NCI-H1436 (cell line): ENCODE measurements at regions not wholly inside any gene's neighbourhood (a gene's known extent, or its start where the extent isn't known, plus 50 kb on each side); places are given as distances from the start of the nearest gene placed in this dataset.

ENCODE experiments used
- DNase-seq: peaks from one replicate; lab custom pipeline; 2025; lab: John Stamatoyannopoulos, UW

- DNase-seq, result no peak
Measured at GRCh38 chr3:182717216-182717615, 76.1 kb upstream of the ATP11B start.

DNA sequence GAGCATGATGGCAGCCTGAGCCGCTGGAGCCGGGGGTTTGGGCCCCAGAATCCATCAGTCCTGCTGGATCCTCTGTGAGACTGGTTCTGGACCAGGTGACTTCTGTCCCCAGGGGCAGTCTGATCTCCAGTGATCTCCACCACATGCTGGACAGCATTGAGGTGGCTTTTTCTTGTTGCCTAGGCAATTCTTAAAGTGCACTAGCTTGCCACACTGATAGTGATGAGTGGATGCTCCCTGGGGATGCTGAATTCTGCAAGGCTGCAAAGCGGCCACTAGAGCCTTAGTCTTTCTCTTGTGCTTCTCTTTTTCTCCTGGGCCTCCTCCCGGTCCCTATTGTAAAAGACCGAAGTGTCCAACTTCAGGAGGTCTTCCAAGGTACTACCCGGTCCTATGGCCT is 70.4 kb upstream of the ATP11B start:
- DNase-seq, result no peak

- no peak for DNase-seq
Measured at GRCh38 chr3:182723596-182723995, 69.7 kb upstream of the ATP11B start.

DNA sequence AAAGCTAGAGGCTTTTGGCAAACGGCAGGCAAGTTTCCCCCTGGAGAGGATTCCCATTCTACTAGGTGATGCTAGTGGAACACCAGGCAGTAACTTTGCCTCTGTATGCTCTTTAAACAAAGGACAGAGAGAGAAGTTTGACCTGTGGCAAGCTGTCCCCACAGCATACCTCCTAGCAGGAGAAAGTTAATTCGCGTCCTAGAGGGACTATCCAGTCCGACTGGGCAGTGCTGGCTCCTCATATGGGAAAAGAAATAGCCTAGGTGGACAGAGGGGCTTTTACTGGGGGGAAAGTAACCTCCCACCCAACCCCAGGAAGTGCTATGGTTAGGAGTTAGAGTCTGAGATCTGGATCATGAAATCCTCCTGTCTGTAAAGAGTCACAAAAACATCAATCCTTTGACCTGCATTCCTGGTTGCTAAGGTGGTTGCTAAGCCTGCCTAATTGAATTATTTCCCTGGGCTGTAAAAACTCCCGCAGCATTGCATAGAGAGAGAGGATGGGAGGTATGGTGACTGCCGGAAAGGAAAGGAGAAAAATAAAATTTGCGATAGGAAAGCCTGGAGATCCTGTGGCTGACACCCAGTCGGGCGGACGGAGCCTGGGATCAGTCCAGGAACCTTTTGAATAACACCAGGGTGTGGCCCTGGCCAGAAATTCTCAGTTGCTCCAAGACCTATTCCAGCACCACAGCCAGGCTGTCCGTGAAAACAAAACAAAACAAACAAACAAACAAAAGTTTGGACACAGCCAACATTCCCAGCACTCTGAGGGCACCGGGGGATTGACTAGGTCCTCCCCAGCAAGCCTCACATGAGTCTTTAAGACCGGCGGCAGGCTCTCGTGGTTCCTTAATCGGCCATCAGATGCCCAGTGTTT is 67.7 kb upstream of the ATP11B start:
- DNase-seq, result no peak

DNA sequence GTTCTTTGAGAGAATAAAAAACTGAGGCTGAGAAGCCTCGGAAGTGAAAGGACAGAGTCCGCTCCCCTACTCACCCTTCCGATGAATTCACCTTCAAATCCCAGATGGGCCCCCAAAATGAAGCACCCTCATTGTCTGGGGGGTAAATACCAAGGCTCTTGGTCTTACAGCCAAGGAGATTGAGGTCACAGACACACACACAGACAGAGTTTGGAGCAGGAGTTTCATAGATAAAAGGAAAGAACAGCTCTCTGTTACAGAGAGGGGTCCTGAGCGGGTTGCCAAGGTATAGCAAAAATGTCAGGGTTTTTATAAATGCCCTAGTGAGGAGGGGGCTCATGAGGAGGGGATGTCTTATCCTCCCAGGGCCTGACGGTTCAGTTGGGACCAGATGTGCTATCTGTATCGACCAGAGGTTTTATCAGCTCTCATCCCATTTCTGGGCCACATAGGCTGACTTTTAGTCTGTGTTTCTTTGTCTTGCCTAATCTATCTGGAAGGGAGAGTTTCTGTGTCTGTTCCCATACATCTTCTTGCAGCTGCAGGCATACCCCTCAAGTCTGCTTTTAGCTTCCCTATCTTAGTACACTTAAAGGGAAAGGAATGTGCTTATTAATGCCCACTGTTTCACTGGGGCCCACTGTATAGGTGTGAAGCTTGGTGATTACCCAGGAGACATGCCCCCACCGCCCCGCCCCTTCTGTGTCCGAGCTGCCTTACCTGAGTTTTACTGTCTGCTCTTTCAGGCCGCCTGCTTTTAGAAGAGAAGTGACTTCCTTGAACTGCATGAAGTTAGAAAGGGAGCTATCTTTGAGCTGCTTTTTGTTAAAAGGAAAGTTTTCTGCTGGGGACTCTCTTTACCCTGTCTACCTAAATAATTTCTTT is 66.8 kb upstream of the ATP11B start:
- DNase-seq, result no peak

DNA sequence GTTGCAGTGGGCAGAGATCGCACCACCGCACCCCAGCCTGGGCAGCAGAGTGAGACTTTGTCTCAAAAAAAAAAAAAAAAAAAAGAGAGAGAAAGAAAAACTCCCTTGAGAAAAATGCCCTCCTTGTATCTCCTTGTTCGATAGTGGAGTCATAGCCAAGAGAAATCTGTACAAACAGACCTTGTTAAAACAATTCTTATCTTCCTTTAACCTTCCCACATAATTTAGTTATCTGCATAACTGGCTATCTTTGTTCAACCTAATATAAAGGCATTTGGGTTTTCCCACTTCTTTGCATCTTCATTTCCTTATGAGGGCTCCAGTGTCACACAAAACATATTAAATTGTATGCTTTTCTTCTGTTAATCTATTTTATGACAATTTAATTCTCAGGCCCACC is 65.1 kb upstream of the ATP11B start:
- DNase-seq, result no peak

DNA sequence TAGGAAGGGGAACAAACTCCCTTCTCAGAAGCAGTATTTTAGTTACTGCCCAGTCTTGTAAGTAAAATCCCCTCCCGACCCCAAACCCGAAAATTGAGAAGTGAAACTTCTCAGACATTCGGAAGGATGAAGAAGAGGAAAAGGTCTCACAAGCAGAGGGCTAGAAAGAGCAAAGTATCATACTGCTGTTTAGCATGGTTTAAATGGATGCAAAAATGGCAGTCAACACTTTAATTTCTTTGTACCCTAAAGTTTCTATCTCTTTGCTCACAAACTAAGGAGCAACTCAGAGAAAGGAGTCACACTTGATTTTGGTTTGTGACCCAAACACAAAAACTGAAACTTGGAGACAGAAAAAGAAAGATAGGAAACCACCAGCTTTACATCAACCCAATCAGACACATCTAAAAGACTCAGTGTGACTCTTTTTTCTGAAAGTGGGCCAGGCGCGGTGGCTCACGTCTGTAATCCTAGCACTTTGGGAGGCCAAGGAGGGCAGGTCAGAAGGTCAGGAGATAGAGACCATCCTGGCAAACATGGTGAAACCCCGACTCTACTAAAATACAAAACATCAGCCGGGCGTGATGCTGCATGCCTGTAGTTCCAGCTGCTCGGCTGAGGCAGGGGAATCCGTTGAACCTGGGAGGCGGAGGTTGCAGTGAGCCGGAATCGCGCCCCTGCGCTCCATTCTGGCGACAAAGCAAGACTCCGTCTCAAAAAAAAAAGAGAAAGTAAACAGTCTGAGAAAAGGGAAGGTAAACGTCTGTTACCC is 63.2 kb upstream of the ATP11B start:
- DNase-seq, result no peak

DNA sequence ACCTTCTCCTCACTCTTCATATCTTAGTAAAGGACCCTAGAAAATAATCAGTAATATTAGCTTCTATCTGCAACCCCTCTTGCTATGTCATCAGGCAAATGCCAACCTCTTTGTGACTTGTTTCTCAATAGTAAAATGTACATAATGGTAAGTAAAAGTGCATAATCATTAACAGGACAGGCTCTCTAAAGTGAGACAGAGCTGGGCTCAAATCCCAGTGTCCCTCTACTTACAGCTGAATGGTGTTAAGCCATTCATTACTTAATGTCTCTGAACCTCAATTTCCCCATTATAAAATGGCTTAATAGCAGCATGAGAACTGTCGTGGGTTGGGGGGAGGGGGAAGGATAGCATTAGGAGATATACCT is 62.6 kb upstream of the ATP11B start:
- DNase-seq, result no peak

DNA sequence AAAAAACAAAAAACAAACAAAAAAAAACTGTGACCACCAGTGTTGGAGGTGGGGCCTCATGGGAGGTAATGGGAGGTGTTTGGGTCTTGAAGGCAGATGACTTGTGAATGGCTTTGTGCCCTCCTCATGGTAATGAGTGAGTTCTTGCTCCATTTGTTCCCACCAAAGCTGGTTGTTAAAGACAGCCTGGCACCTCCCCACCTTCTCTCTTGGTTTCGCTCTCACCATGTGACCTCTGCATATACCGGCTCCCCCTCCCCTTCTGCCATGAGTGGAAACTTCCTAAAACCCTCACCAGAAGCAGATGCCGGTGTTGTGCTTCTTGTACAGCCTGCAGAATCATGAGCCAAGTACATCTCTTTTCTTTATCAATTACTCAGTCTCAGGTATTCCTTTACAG is 61.5 kb upstream of the ATP11B start:
- no peak for DNase-seq

DNA sequence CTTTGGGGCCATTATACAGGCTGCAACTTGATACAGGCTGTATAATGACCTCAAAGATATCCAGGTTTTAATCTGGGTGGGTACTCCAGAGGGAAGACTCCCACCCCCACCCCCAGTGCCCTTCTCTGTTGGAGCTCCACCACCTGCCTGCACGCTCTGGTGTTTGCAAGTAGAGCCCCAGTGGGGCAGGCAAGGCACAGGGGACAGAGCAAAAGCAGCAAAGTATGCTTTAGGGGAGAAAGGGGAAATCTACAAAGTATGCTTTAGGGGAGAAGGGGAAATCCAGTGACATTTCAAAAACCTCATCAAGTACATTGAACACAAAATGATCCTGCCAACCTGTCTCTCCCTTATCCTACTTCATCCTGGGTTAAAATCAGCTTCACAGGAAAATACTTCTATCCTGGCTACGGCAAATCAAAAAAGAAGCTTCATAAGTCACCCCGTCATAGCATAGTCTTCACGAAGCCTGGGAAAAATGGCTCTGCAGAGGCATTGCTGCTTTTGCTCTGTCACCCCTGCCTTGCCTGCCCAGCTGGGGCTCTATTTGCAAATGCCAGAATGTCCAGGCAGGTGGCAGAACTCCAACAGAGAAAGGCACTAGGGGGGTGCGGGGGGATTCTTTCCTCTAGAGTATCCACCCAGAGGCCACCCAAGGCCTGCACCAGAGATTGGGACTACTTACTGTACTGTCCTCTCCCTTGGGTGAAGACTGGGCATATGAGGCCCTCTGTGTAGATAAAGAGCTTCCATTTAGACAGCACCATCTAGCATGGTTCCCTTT is 60.9 kb upstream of the ATP11B start:
- no peak for DNase-seq

DNA sequence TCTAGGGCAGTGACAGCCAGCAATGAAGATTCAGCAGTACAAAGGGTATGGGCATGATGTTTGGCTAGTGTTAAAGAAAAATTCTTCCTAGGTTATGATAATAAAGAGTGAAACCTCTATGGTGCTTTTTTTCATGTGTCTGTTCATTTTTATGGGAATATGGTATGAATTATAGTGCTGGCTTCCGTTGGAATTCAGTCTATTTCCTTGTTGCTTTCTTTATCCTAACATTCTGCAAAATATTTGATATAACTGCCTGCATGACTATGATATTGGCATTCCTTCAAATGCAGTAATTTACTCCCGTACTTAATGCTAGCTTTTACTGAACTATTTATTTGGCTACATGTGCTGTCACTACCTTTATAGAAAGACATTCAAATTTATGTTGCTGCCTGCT is 57.6 kb upstream of the ATP11B start:
- DNase-seq, result no peak

GRCh38 chr3:182737825-182738224 is 55.5 kb upstream of the ATP11B start:
- no peak for DNase-seq

DNA sequence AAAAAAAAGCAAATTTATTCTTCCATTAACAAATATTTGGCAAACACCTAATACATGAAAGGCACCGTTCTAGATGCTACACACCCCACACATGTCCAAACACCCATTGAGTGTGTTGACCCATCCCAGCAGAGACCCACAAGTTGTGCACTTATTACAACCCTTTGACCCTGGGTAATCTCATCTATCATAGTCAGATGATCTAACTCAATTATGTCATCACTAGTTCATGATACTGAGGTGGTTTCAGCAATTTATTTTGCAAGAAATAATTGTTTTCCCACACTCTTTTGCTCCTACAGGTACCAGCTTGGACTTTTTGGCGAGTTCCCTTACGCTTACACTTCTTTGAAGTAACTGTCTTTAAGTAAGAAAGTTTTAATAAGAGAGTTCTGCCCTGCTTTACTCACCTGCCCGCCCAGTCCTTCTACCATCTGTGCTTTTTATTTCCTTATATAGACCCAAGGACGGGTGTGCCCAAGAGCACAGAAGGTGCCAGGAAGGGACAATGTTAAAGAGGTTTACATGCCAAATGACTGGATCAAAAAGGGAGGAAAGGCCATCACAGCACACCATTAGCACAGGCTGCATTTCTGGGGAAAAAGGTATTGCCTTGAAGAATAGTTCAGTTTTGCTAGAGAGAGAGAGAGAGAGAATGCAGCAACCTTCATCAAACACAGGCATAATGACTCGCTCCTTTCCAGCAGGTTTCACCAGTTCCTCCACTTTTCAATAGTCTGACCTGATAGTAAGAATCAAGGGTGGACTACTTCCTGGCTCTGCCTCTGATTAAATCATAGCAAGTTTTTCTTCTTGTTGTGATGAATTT is 54.5 kb upstream of the ATP11B start:
- no peak for DNase-seq

- DNase-seq, result peak; percentile 58
Measured at GRCh38 chr3:182739619-182740018, 53.7 kb upstream of the ATP11B start.

DNA sequence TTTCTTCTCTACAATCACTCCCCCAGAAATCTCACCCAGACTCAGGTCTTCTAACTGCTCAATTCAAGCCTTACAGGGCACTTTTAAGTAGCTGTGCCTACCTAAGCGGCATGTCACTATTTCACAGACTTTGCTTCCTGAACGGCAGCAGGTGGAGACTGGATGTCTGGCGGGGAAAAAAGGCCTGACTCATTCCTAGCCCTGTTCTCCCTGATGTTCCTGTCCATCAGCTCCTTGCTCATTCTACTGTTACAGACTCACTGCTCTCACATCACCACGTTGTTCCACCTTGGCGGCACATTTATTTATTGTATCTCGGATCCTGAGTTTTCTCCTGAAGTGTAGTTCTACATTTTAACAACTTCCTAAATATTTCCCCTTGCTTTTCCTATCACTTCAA is 52.6 kb upstream of the ATP11B start:
- no peak for DNase-seq

GRCh38 chr3:182741214-182741613 is 52.1 kb upstream of the ATP11B start:
- DNase-seq, result no peak
